ENCODE measurements at regions not wholly inside any gene's neighbourhood (a gene's known extent, or its start where the extent isn't known, plus 50 kb on each side); places are given as distances from the start of the nearest gene placed in this dataset.
"Not testable (repeated sequence)": the region's sequence is repeated elsewhere in the genome, so short reads cannot be mapped to it uniquely, and the experiment has no call there.

DNA sequence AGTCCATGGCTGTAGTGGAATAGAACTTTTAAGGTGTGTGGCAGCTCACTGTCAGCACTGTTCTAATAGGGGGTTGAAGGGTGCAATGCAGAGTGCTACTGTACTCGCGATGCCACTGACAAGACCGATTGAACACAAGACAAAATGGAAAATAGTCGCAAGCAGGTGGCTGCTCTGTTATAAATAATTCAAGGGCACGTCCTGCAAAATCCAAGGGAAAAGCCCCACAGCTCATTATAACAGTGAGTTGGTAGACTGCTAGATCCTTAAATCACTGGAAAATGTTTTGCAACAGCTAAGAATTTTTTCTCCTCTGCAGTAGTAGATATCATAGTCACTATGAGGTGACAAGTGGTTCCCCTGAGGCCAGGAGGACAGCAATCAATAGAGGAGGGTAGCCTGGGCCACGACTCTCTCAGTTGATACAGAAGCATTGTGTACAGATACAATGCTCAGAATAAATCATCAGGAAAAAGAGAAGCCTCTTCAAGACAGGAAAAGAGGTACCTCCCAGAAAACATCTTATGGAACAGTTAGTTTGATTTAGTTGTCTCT is 926.3 kb downstream of the TLE4 start:
- DNase-seq = no peak

DNA sequence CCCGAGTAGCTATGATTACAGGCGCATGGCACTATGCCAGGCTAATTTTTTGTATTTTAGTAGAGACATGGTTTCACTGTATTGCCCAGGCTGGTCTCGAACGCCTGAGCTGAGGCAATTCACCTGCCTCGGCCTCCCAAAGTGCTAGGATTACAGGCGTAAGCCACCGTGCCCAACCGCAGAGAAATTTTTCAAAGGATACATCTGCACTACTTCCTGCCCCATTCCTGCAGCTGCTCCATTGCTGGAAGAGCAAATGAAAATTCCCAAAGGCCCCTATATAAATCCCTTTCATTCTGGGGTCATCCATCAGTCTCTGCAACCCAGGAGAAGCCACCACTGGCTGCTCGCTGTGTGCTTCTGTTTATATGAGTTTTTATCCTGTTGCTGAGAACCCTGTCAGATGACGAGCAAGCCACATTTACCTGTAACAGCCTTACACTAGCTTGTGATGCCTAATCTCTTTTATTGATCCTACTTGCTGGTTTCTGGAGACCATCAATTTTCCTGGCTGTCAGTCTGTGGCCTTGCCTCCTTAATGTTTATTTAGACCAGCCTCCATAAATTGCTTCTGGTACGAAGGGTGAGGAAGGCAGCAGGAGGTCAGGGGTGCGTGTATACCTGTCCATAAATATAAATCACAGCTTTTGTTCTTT is 925.3 kb downstream of the TLE4 start:
- no peak for DNase-seq

DNA sequence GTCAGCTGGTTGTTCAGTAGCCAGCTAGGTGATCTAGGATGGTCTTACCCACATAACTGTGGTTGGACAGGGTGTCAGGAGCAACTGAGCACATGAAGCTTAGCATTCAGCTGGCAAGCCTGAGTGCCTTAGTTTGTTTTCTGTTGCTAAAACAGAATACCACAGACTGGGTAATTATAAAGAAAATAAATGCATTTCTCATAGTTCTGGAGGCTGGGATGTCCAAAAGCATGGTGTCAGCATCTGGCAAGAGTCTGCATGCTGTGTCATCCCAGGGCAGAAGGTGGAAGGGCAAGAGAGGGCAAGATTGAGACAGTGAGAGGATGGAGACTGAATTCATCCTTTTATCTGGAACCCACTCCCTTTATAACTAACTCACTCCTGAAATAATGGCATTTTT is 921.5 kb downstream of the TLE4 start:
- DNase-seq = no peak

DNA sequence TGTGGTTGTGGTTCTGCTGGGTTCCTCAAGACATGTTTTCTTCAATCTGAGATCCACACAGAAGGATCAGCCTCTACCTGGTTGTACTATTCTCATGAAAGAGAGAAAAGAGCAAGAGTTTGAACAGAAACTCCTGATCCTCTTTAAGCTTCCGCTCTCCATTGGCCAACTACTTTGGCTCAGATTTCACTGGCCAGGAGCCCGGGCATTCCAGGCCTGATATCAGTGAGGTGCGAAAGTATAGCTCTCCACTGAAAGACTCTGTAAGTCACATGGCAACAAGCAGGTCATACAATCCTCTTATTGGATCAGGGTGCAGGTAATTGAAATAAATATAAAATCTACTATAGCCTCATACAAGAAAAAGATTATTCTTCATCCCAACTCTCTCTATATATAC is 920.5 kb downstream of the TLE4 start:
- DNase-seq = no peak

DNA sequence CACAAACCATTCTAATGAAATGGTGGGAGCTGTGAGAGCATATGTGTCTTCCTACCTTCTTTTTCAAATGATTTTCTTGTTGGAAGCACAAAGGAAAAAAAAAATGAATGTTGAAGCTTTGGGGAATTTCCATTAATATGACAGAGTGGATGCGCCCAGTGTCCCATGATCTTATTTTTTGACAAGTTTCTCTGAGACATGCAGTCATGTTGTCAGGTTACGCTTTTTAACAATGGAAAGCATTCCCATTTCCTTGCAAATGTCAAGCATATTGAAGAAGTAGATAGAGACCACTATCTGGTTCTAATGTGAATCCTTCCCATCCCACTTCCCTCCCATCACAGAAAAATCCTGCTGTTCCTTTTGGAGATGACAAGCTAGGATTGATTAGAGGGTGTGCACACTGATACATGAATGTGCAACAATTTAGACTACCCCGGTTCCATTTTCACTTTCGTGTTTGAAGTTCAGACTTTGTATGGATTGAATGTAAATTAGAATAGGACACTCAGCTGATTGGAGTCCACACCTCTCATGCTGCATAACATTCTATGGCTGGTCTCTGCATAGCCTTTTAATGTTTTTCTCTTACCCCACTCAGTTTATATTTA is 919.4 kb downstream of the TLE4 start:
- DNase-seq = no peak

DNA sequence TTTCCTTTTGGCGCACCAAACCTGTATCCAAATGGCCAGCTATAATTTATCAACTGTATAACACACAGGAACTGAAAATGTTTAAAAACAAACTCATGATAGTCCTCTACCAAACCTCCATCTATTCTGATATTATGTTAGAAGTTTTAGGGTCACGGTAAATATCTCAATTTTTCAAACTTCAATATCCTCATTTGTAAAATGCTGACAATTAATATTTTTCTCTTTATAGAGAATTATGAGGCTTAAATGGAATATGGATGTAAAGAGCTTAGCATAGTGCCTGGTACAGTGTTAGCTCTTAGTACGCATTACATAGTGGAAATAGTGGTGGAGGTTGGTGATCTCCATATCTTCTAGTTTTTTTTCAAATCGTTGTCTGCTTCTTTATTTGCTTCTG is 917.6 kb downstream of the TLE4 start:
- no peak for DNase-seq

DNA sequence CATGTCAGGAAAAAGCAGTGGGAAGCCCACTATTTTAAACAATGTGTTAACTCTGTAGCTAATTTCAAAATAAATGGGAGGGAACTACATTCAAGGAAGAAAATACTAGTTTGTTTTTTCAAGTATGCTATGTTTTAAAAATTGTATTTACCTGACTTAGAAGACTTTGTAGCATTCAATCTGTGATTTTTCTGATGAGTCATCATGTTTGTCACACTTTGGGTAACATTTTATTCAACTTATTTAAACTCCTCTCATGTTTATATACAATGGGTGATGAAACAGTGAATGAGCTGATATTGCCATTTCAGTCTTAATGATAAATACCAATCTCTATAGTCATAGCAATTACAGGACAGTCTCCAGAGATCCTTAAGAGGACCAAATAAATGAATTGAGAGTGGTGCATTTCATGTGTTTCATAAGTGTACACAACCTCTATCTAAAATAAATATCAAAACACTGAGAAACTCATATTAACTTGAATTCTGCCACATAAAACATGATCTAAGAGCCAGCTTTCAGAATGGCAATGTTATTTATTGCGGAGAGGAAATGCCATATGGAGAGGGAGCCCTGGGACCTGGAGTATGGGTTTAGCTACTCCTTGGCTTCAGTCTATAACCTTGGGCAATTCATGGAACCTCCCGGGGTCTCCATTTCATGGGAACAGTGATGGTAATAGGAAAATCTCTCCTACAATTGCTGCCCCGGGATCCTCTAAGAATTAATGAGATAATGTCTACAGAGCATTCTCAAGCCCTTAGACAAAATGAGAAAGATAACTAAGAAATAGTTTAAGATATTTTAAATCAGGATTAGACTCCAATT is 913.9 kb downstream of the TLE4 start:
- DNase-seq = no peak

DNA sequence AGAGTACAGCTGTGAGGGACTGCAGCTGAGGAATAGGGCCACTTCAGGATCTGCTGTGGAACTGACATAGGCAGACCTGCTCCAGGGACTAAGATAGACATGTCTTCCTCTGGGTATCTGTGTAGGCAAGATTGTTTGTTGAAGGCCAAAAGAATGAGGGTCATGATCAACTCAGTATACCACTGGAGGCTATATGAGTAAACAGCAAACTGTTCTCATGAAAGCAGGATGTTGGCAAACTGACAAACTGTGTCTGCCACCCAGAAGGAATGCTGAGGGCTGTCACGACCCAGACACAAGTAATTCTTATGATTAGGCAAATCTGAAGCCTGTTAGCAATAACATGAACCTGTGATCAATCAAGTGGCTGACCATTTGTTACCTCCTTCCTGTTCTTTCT is 910.5 kb downstream of the TLE4 start:
- not testable (repeated sequence) for DNase-seq

DNA sequence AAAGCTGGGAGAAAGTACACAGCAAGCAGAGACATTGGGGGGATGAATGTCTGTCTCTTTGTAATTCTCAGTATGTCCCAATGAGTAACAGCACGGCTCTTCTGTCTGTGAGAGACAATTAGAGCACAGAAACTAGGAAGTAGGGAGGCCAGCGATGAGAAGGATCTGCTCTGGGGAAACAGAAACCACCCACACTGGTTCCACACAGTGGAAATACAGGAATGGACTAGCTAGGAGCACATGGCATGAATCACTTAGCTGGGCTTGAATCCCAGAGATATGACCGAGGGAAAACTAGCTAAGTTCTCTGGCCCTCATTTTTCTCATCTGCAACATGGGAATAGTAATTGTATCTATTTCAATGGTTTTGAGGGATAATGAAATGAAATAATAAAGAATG is 895.9 kb downstream of the TLE4 start:
- no peak for DNase-seq

DNA sequence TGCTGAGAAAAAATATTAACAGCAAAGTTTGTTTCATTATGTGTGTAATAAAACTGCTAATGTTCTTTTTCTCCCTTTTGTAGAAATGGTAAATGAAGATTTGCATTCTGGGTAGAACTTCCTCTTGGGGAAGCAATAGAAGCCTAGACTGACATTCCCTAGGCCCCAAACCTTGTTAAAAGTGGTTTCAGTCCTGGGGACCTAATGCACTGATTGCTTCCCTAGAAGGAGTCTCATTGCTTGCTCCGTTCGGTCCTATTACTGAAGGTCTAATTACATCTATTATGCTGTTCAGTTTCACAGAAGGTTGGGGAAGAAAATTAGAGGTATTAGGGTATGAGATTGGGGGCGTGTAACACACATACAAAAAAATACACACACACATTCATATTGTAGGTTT is 893.8 kb downstream of the TLE4 start:
- DNase-seq = no peak

DNA sequence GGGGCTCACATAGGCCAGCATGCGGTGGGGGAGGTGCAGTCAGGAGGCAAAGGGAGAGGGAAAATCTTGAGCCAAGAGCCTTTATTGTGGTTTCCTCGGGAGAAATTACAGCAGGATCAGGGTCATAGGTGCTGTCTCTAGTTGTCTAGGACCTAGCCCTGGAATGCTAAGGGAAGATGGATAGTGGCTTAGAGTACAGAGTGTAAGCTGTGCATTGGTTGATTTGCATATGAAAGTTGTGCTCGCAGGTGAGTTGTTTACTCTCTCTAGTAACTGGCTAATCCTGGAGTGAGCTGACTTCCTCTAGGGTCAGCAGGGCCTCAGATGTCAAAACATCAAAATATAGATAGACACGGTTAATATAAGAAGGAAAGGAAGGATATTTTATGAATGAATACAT is 877.7 kb downstream of the TLE4 start:
- DNase-seq = no peak

DNA sequence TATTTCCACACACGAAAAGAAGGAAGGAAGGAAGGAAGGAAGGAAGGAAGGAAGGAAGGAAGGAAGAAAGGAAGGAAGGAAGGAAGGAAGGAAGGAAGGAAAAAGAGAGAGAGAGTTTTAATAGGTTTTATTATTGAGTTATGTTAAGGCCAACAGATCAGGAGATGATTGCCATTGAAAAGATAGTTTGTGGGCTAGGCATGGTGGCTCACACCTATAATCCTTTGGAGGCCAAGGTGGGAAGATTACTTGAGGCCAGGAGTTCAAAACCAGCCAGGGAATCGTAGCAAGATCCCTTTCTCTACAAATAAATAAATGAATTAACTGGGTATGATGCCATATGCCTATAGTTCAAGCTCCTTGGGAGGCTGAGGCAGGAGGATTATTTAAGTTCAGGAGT is 877.2 kb downstream of the TLE4 start:
- DNase-seq = no peak

DNA sequence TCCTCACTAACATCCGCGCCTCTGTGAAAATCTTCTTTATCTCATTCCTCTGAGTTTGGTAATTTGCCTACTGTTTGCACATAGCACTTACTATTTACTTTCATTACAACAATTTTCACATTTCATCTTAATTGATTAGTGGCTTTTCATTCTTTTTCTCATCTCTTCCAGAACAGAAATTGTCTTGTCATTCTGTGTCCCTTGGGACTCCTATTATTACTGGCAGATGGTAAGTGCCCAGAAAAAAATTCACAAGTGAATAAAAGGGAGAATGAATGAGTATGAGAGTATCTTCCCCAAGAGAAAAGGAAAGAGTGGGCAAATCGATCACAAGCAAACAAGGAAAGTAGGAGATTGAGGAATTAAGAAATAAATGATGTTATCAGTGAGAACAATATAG is 876.1 kb downstream of the TLE4 start:
- DNase-seq = no peak

DNA sequence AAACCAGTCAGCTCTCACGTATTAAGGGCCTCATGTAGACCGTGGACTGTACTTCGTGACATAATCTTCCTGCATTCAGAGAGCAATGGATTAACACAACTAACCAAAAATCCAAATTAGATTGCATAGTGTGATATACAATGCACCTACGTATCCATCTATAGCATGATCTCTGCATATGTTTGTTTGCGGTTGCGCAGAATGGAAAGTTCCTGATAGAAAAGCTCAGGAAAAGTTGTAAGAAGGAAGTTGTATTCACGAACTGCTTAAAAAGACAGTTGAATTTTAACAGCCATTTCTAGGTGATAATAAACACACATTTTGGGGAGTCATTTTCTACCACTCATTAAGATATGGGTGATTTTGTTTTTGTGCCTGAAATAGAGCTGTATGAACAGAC is 869.0 kb downstream of the TLE4 start:
- no peak for DNase-seq

DNA sequence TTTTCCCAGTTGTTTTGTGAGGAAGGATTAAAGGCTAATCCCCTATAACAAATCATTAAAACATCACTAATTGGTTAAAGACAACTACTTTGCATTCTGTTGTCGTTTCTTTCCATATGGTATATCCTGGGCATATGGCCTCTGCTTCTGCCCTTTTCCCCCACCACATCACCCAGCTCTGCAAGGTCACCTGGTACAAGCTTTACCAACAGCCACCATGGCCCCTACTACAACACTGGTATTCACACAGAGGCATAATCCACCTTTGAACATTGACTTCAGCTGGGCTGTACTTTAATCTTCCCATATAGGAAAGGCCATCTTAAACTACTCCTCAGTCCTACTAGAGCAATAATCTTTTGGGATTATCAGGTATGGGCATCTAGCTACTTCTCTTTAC is 866.1 kb downstream of the TLE4 start:
- no peak for DNase-seq

DNA sequence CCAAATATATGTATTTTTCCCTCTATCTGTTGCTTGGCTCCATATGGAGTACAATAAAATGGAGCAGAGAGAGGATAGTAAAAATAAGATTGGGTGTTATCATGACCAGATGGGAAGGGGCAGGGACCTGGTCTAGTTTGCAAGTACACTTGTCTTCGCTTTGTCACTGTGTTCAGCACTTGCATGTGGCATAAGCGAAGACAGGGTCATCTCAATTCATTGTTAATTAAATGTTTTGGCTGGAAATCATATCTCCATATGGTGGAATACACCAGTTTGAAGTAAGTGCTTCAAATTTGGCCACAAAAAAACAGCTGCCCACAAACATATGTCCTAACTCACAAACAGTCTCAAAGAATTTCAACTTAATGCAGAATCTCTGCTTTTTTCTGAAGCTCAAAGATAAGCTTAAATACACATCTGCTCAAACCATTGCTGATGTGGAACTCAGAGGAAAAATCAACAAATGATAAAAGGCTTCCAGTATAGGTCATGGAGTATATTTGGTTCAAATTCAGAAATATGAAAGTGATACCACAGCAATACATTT is 865.4 kb downstream of the TLE4 start:
- no peak for DNase-seq

DNA sequence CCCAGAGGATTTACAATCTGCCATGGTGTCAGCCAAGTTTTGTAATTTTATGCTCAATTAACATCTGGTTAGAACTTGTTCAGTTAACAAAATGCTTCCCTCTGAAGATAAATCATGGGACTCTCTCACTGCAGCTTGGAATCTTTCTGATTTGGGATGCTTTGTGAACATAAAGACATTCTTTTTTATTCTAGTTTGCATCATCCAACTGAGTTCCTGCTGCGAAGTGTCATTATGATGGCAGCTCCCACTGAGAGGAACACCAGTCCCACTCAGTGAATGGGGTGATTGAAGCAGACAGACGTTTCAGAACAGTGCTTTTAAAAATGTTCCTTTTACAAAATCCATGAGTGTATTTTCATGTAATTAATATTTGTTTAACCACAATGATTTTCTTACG is 863.8 kb downstream of the TLE4 start:
- DNase-seq = no peak

DNA sequence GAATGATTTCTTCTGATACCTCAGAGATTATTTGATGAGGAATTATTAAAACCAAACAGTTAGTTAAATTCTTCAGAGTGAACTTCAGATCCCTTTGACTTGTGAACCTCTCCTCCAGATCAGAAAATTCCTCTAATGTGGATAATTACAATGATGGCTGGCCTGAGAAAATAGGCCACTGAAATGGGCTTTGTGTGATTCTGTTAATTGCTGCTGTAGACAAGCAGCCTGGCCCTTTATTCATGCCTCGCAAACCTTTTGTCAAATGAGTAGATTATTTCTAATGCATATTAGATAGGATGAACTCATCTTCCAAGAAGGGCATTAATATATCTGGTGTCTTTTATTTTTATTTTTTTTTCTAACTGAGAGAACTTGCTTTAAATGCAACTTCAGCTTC is 855.2 kb downstream of the TLE4 start:
- DNase-seq = no peak

DNA sequence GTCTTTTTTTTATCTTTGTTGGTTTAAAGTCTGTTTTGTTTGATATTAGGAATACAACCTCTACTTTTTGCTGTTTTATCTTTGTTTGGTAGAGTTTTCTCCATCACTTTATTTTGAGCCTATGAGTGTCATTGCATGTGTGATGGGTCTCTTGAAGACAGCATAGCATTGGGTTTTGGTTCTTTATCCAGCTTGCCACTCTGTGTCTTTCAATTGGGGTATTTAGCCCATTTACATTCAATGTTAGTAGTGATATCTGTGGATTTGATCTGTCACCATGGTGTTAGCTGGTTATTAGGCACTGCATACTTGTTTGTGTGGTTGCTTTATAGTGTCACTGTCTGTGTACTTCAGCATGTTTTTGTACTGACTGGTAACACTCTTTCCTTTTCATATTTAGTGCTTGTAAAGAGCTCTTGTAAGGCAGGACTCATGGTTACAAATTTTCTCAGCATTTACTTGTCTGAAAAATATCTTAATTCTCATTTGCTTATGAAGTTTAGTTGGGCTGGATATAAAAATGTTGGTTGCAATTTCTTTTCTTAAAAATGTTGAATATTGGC is 845.5 kb downstream of the TLE4 start:
- no peak for DNase-seq

DNA sequence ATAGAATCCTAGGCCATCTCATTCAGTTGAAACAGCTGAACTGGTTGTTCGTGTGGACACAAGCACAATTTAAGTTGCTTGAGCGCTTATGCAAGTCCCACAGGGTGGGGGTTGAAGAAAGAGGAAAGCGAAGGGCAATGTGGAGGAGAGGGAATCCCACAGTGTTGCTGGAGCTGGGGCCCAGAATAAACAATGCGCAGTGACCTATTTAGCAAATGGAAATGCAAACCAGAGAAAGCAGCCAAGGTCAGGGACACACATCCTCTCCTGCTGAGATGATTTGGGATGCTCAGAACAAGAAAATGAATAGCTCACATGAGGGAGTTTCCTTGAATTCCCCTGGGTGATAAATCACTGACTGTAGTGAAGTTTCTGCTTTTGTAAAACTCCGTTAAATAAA is 838.3 kb downstream of the TLE4 start:
- DNase-seq = no peak

DNA sequence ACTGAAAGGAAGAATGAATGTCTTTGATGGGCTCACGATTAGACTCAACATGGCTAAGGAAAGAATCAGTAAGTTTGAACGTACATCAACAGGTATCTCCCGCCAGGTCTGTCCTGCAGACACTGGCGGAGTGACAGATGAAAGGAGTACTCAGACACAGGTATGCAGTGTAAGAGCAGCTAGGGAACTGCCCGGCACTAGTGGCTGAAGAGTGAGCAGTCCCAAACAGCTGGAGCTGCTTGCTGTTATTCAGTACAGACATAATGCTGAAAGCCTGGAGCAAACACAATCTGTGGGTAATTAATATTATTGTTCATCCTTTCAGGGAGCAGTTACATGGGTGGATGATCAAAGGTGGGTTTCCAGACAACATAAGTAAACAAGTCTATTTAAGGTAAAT is 835.5 kb downstream of the TLE4 start:
- no peak for DNase-seq

DNA sequence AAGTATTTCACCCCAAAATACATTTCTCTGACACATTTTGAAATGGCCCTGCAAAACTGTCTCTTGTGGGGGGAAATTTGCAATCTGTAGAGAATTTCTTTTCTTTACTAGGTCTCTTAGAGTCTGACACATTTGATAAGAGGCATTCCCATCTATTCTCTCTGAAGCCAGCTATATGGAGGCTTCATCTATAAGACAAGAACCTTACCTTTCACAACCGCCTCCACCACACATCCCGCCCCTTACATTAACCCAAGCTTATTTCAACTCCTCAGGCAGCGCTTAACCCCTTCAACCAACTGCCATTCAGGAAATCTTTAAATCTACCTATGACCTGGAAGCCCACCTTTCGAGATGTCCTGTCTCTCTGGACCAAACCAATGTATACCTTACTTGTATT is 829.5 kb downstream of the TLE4 start:
- no peak for DNase-seq

DNA sequence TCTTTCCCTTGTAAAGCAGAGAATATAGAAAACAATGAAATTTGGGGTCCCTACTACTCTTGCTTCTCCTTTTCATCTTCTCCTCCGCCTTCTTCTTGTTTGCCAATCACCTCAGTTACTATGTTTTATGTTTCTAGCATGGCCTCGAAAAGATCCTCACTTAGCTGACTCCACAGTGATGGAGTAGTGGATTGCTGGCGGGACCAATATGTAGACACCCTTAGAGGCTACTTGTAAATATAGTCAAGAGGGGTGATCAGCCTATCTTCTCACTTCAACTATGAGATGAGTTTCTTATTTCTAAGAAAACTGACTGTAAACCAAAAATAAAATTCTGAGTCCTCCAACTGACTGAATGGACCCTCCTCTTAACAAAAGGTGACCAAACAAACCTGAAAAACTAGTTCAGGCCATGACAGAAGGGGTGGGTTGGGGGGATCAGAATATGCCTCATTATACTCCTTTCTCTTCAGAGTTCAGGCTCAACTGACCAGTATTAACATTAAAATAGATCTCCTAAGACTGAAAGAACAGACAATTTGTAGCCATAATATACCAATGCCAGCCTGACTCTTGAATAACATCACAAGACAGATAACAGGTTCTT is 829.0 kb downstream of the TLE4 start:
- no peak for DNase-seq

Measured in NCI-H2107 (cell line).